ENCODE measurements at regions not wholly inside any gene's neighbourhood (a gene's known extent, or its start where the extent isn't known, plus 50 kb on each side); places are given as distances from the start of the nearest gene placed in this dataset.

GRCh38 chr2:207251573-207252192 is 85.9 kb upstream of the KLF7 start:
- TF ChIP-seq SUZ12 (IDR thresholded peaks at IDR 0.05) = no peak
- no peak for TF ChIP-seq LEF1 (IDR thresholded peaks at IDR 0.05; ENCODE audit: borderline replicate concordance)
- no peak for TF ChIP-seq SP1 (IDR thresholded peaks at IDR 0.05)
- TF ChIP-seq CTBP1 (IDR thresholded peaks at IDR 0.05; ENCODE audit: borderline replicate concordance) = no peak
- TF ChIP-seq TARDBP (IDR thresholded peaks at IDR 0.05) = no peak
- TF ChIP-seq FOXM1 (IDR thresholded peaks at IDR 0.05; ENCODE audit: borderline replicate concordance) = no peak
- no peak for TF ChIP-seq ELF4 (IDR thresholded peaks at IDR 0.05)
- no peak for TF ChIP-seq FOXA1 (IDR thresholded peaks at IDR 0.05)
- no peak for TF ChIP-seq ARNT (IDR thresholded peaks at IDR 0.05)
- no peak for TF ChIP-seq ZNF384 (IDR thresholded peaks at IDR 0.05)
- no peak for TF ChIP-seq FOXK2 (IDR thresholded peaks at IDR 0.05)
- TF ChIP-seq BHLHE40 (IDR thresholded peaks at IDR 0.05; ENCODE audit: borderline replicate concordance) = no peak
- no peak for TF ChIP-seq NFRKB (IDR thresholded peaks at IDR 0.05)
- TF ChIP-seq PKNOX1 (IDR thresholded peaks at IDR 0.05) = no peak
- TF ChIP-seq HDGF (IDR thresholded peaks at IDR 0.05; ENCODE audit: borderline replicate concordance) = no peak
- no peak for TF ChIP-seq L3MBTL2 (conservative IDR thresholded peaks at IDR 0.05)
- CTCF ChIA-PET = no interaction called here
- POLR2A ChIA-PET = no interaction called here
- no peak for DNase-seq (ENCODE audit: extremely low spot score)

GRCh38 chr2:207252416-207252815 is 86.7 kb upstream of the KLF7 start:
- ChIA-PET POLR2A (interaction anchor here (1.6 kb wide), 1 partner anchor 86 kb away, joined by 5 read pairs; the partner anchor contains the start of gene KLF7), CTCF (no interaction called here)
- no peak for DNase-seq (ENCODE audit: extremely low spot score)
- no peak for TF ChIP-seq FOXM1 (IDR thresholded peaks at IDR 0.05; ENCODE audit: borderline replicate concordance)
- no peak for TF ChIP-seq FOXA1 (IDR thresholded peaks at IDR 0.05)
- no peak for TF ChIP-seq ZNF384 (IDR thresholded peaks at IDR 0.05)
- no peak for TF ChIP-seq NFRKB (IDR thresholded peaks at IDR 0.05)
- no peak for TF ChIP-seq HDGF (IDR thresholded peaks at IDR 0.05; ENCODE audit: borderline replicate concordance)
- no peak for TF ChIP-seq ELF4 (IDR thresholded peaks at IDR 0.05)
- TF ChIP-seq SUZ12 (IDR thresholded peaks at IDR 0.05) = no peak
- TF ChIP-seq SP1 (IDR thresholded peaks at IDR 0.05) = no peak
- TF ChIP-seq L3MBTL2 (conservative IDR thresholded peaks at IDR 0.05) = no peak
- TF ChIP-seq BHLHE40 (IDR thresholded peaks at IDR 0.05; ENCODE audit: borderline replicate concordance) = no peak
- TF ChIP-seq CTBP1 (IDR thresholded peaks at IDR 0.05; ENCODE audit: borderline replicate concordance) = no peak
- TF ChIP-seq LEF1 (IDR thresholded peaks at IDR 0.05; ENCODE audit: borderline replicate concordance) = no peak
- TF ChIP-seq FOXK2 (IDR thresholded peaks at IDR 0.05) = no peak
- no peak for TF ChIP-seq TARDBP (IDR thresholded peaks at IDR 0.05)
- no peak for TF ChIP-seq ARNT (IDR thresholded peaks at IDR 0.05)

- ChIA-PET CTCF (no interaction called here), POLR2A (interaction anchor here (1.6 kb wide), 1 partner anchor 87 kb away, joined by 5 read pairs; the partner anchor contains the start of gene KLF7)
- no peak for DNase-seq (ENCODE audit: extremely low spot score)
- TF ChIP-seq ARNT (IDR thresholded peaks at IDR 0.05) (no peak), FOXK2 (IDR thresholded peaks at IDR 0.05) (no peak), L3MBTL2 (conservative IDR thresholded peaks at IDR 0.05) (no peak), TARDBP (IDR thresholded peaks at IDR 0.05) (no peak), SP1 (IDR thresholded peaks at IDR 0.05) (no peak), FOXM1 (IDR thresholded peaks at IDR 0.05; ENCODE audit: borderline replicate concordance) (no peak), FOXA1 (IDR thresholded peaks at IDR 0.05) (no peak)
Observed at GRCh38 chr2:207252979-207253645, 87.4 kb upstream of the KLF7 start.

- TF ChIP-seq NFRKB (IDR thresholded peaks at IDR 0.05) = no peak
- TF ChIP-seq FOXM1 (IDR thresholded peaks at IDR 0.05; ENCODE audit: borderline replicate concordance) = no peak
- TF ChIP-seq L3MBTL2 (conservative IDR thresholded peaks at IDR 0.05) = no peak
- TF ChIP-seq ARNT (IDR thresholded peaks at IDR 0.05) = no peak
- TF ChIP-seq BHLHE40 (IDR thresholded peaks at IDR 0.05; ENCODE audit: borderline replicate concordance) = no peak
- ChIA-PET CTCF (no interaction called here), POLR2A (interaction anchor here (1.6 kb wide), 1 partner anchor 88 kb away, joined by 5 read pairs; the partner anchor contains the start of gene KLF7)
- no peak for DNase-seq (ENCODE audit: extremely low spot score)
Observed at GRCh38 chr2:207253666-207254345, 88.1 kb upstream of the KLF7 start.

GRCh38 chr2:207254591-207255464 is 89.1 kb upstream of the KLF7 start:
- no peak for TF ChIP-seq ELF4 (IDR thresholded peaks at IDR 0.05)
- no peak for TF ChIP-seq ARNT (IDR thresholded peaks at IDR 0.05)
- TF ChIP-seq CTBP1 (IDR thresholded peaks at IDR 0.05; ENCODE audit: borderline replicate concordance) = no peak
- TF ChIP-seq BHLHE40 (IDR thresholded peaks at IDR 0.05; ENCODE audit: borderline replicate concordance) = no peak
- TF ChIP-seq SP1 (IDR thresholded peaks at IDR 0.05) = no peak
- TF ChIP-seq PKNOX1 (IDR thresholded peaks at IDR 0.05) = no peak
- TF ChIP-seq FOXM1 (IDR thresholded peaks at IDR 0.05; ENCODE audit: borderline replicate concordance) = no peak
- no peak for TF ChIP-seq ZNF384 (IDR thresholded peaks at IDR 0.05)
- no peak for TF ChIP-seq SUZ12 (IDR thresholded peaks at IDR 0.05)
- no peak for TF ChIP-seq LEF1 (IDR thresholded peaks at IDR 0.05; ENCODE audit: borderline replicate concordance)
- no peak for TF ChIP-seq NFRKB (IDR thresholded peaks at IDR 0.05)
- TF ChIP-seq FOXK2 (IDR thresholded peaks at IDR 0.05) = no peak
- no peak for TF ChIP-seq HDGF (IDR thresholded peaks at IDR 0.05; ENCODE audit: borderline replicate concordance)
- ChIA-PET POLR2A (interaction anchor here (1.3 kb wide), 1 partner anchor 36 kb away, joined by 3 read pairs; no protein-coding TSS in a partner anchor), CTCF (no interaction called here)
- no peak for DNase-seq (ENCODE audit: extremely low spot score)
